Dermis blood vessel endothelial cell (primary cell): ENCODE measurements at regions not wholly inside any gene's neighbourhood (a gene's known extent, or its start where the extent isn't known, plus 50 kb on each side); places are given as distances from the start of the nearest gene placed in this dataset.
"Not testable (repeated sequence)": the region's sequence is repeated elsewhere in the genome, so short reads cannot be mapped to it uniquely, and the experiment has no call there.

Source experiments
- DNase-seq: peaks from one replicate; pipeline ENCODE4 v3.0.0; 2010

GRCh38 chr6:90369024-90369519 is 72.4 kb upstream of the BACH2 start:
- DNase-seq = peak; percentile 99

- no peak for DNase-seq
Observed at GRCh38 chr6:90368601-90369000, 72.0 kb upstream of the BACH2 start.

GRCh38 chr6:90368001-90368400 is 71.4 kb upstream of the BACH2 start:
- DNase-seq = no peak

- no peak for DNase-seq
Observed at GRCh38 chr6:90365565-90366219, 69.0 kb upstream of the BACH2 start.

- DNase-seq = no peak
Observed at GRCh38 chr6:90365002-90365401, 68.4 kb upstream of the BACH2 start.

GRCh38 chr6:90364286-90364685 is 67.6 kb upstream of the BACH2 start:
- DNase-seq = no peak

- DNase-seq = no peak
Observed at GRCh38 chr6:90362318-90362717, 65.7 kb upstream of the BACH2 start.

GRCh38 chr6:90361174-90361573 is 64.5 kb upstream of the BACH2 start:
- DNase-seq = no peak

- DNase-seq = not testable (repeated sequence)
Observed at GRCh38 chr6:90358036-90358770, 61.6 kb upstream of the BACH2 start.

GRCh38 chr6:90356012-90356421 is 59.4 kb upstream of the BACH2 start:
- DNase-seq = no peak

- DNase-seq = no peak
Observed at GRCh38 chr6:90354961-90355360, 58.3 kb upstream of the BACH2 start.

GRCh38 chr6:90351696-90352095 is 55.1 kb upstream of the BACH2 start:
- no peak for DNase-seq

GRCh38 chr6:90350689-90351554 is 54.3 kb upstream of the BACH2 start:
- no peak for DNase-seq

GRCh38 chr6:90347411-90347851 is 50.8 kb upstream of the BACH2 start:
- DNase-seq = no peak

- no peak for DNase-seq
Observed at GRCh38 chr6:90346729-90347128, 50.1 kb upstream of the BACH2 start.
